ENCODE measurements at regions not wholly inside any gene's neighbourhood (a gene's known extent, or its start where the extent isn't known, plus 50 kb on each side); places are given as distances from the start of the nearest gene placed in this dataset.

DNA sequence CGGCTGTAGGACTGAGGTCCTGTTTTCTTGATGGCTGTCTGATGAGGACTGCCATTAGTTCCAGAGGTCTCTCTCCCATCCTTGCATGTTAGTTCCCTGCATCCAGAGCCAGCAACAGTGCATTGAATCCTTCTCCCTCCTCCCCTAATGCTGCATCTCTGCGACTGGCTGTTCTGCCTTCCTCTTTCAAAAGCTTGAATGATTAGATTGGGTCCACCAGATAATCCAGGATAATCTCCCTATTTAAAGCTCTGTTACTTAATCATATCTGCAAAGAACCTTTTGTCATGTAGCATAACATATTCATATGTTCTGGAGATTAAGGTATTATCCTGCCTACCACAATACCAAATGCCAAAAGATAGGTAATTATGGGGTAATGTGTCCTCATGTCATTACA is 377.5 kb downstream of the GPATCH2 start:
- ATAC-seq = no peak
- Histone ChIP-seq H3K4me3 (no peak overlapping the region), H3K4me1 (replicated peaks in 1 of 2; ENCODE audit: control insufficient read depth in 2 of 2, insufficient read depth in 2 of 2, low read length in 2 of 2) (no peaks in the 10 kb centered on the region), H2AFZ (ENCODE audit: low read depth, low read length) (no peak overlapping the region), H3K36me3 (ENCODE audit: control insufficient read depth, insufficient read depth, low read length) (no peaks in the 10 kb centered on the region), H3K9me1 (ENCODE audit: control insufficient read depth, insufficient read depth, low read length) (no peaks in the 10 kb centered on the region), H3K9me3 (replicated peaks; ENCODE audit: control insufficient read depth, insufficient read depth, low read depth, low read length) (no peaks in the 10 kb centered on the region), H3K27me3 (ENCODE audit: control insufficient read depth in 2 of 2, insufficient read depth in 2 of 2, low read length in 2 of 2) (no peaks in the 10 kb centered on the region), H3K9ac (ENCODE audit: insufficient read depth in 1 of 2, low read depth in 2 of 2, low read length in 2 of 2) (no peak overlapping the region), H3K4me2 (ENCODE audit: insufficient read depth, low read length) (no peak overlapping the region), H3K27ac (ENCODE audit: extremely low read depth, low read depth, low read length) (no peak overlapping the region), H3K79me2 (ENCODE audit: control insufficient read depth, insufficient read depth, low read length) (no peaks in the 10 kb centered on the region), H4K20me1 (replicated peaks; ENCODE audit: control insufficient read depth, insufficient read depth, low read length) (no peaks in the 10 kb centered on the region)
- DNase-seq (ENCODE audit: extremely low read depth in 1 of 4, low spot score in 3 of 4) = no peak
- ChIA-PET POLR2A (no interaction called here), CTCF (ENCODE audit: low intra/inter-chr PET ratio) (no interaction called here)
- WGBS (ENCODE audit: insufficient coverage, low coverage, missing lambda C conversion rate) = 0% methylated on average over 2 of the region's 2 CpGs
- no peak for FAIRE-seq
- in situ Hi-C loops (cut with MboI) (no loop called here), intact Hi-C loops (cut with micrococcal nuclease) (no loop called here)
- TF ChIP-seq SIN3B (IDR thresholded peaks at IDR 0.05; ENCODE audit: low read depth) = no peak
- TF ChIP-seq HNRNPK (IDR thresholded peaks at IDR 0.05; ENCODE audit: low read depth, low read length, poor library complexity, severe bottlenecking) = no peak
- TF ChIP-seq, protein P1, sequence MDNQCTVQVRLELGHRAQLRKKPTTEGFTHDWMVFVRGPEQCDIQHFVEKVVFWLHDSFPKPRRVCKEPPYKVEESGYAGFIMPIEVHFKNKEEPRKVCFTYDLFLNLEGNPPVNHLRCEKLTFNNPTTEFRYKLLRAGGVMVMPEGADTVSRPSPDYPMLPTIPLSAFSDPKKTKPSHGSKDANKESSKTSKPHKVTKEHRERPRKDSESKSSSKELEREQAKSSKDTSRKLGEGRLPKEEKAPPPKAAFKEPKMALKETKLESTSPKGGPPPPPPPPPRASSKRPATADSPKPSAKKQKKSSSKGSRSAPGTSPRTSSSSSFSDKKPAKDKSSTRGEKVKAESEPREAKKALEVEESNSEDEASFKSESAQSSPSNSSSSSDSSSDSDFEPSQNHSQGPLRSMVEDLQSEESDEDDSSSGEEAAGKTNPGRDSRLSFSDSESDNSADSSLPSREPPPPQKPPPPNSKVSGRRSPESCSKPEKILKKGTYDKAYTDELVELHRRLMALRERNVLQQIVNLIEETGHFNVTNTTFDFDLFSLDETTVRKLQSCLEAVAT (IDR thresholded peaks at IDR 0.05) = no peak
- no peak for TF ChIP-seq BCL6 (CRISPR knock-in tag; IDR thresholded peaks at IDR 0.05)
- no peak for TF ChIP-seq ZNF584 (CRISPR knock-in tag; IDR thresholded peaks at IDR 0.05; ENCODE audit: low read depth)
- TF ChIP-seq, protein P2, sequence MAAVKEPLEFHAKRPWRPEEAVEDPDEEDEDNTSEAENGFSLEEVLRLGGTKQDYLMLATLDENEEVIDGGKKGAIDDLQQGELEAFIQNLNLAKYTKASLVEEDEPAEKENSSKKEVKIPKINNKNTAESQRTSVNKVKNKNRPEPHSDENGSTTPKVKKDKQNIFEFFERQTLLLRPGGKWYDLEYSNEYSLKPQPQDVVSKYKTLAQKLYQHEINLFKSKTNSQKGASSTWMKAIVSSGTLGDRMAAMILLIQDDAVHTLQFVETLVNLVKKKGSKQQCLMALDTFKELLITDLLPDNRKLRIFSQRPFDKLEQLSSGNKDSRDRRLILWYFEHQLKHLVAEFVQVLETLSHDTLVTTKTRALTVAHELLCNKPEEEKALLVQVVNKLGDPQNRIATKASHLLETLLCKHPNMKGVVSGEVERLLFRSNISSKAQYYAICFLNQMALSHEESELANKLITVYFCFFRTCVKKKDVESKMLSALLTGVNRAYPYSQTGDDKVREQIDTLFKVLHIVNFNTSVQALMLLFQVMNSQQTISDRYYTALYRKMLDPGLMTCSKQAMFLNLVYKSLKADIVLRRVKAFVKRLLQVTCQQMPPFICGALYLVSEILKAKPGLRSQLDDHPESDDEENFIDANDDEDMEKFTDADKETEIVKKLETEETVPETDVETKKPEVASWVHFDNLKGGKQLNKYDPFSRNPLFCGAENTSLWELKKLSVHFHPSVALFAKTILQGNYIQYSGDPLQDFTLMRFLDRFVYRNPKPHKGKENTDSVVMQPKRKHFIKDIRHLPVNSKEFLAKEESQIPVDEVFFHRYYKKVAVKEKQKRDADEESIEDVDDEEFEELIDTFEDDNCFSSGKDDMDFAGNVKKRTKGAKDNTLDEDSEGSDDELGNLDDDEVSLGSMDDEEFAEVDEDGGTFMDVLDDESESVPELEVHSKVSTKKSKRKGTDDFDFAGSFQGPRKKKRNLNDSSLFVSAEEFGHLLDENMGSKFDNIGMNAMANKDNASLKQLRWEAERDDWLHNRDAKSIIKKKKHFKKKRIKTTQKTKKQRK (IDR thresholded peaks at IDR 0.05; ENCODE audit: borderline replicate concordance, low read depth, low read length) = no peak
- no peak for TF ChIP-seq SIN3A (IDR thresholded peaks at IDR 0.05; ENCODE audit: borderline replicate concordance in 2 of 2, control insufficient read depth in 1 of 2, low read depth in 2 of 2, low read length in 2 of 2)
- no peak for TF ChIP-seq ZNF384 (IDR thresholded peaks at IDR 0.05; ENCODE audit: low read depth, low read length)
- TF ChIP-seq GTF2A2 (tag; IDR thresholded peaks at IDR 0.05) = no peak
- TF ChIP-seq CREB1 (IDR thresholded peaks at IDR 0.05) = no peak
- no peak for TF ChIP-seq CREB1 (CRISPR knock-in tag; IDR thresholded peaks at IDR 0.05)
- no peak for TF ChIP-seq SMAD3 (CRISPR knock-in tag; conservative IDR thresholded peaks at IDR 0.05)
- no peak for TF ChIP-seq ZBTB8A (IDR thresholded peaks at IDR 0.05; ENCODE audit: partially characterized antibody)
- TF ChIP-seq PHB2 (IDR thresholded peaks at IDR 0.05; ENCODE audit: low read depth) = no peak
- no peak for TF ChIP-seq ADNP (tag; IDR thresholded peaks at IDR 0.05)
- TF ChIP-seq PHF21A (IDR thresholded peaks at IDR 0.05; ENCODE audit: borderline replicate concordance, low read depth) = no peak
- no peak for TF ChIP-seq CBX8 (IDR thresholded peaks at IDR 0.05; ENCODE audit: borderline replicate concordance, extremely low read depth, low read depth, low read length, poor library complexity, severe bottlenecking)
- TF ChIP-seq HDAC1 (IDR thresholded peaks at IDR 0.05) = no peak
- no peak for TF ChIP-seq FIP1L1 (IDR thresholded peaks at IDR 0.05; ENCODE audit: low read depth, low read length, poor library complexity, severe bottlenecking)
- BruUV-seq (replicated peaks) = no TSS peak
